Stomach (tissue), 8 donors: ENCODE measurements at regions not wholly inside any gene's neighbourhood (a gene's known extent, or its start where the extent isn't known, plus 50 kb on each side); places are given as distances from the start of the nearest gene placed in this dataset.

ENCODE experiments used
- DNase-seq, 2 donors: peaks; one replicate each; pipeline versions ENCODE4 v3.0.0 to v3.0.0-alpha.2; 2013 to 2019
- H3K27ac ChIP-seq, 5 donors: fragments of 200-600 bp in 4 of 5; sonication (generic) in 4 of 5; one replicate each; pipeline ENCODE4 v1.5.1; 2013 to 2019; ENCODE audit warnings: mild to moderate bottlenecking in 1 of 5, moderate library complexity in 1 of 5
- H3K27me3 ChIP-seq, 3 donors: fragments of 200-600 bp; sonication (generic); one replicate each; pipeline ENCODE4 v1.5.1; 2017 to 2019; ENCODE audit warnings: mixed run types in 1 of 3
- H3K36me3 ChIP-seq, 4 donors: fragments of 200-600 bp; sonication (generic); 1 replicate in 3 of 4; 2 replicates in 1 of 4; pipeline ENCODE4 v1.5.1; 2016 to 2019
- H3K4me1 ChIP-seq, 4 donors: fragments of 200-600 bp; sonication (generic); one replicate each; pipeline ENCODE4 v1.5.1; 2016 to 2019
- H3K4me3 ChIP-seq, 4 donors: fragments of 200-600 bp; sonication (generic) in 3 of 4; one replicate each; pipeline ENCODE4 v1.5.1; 2016 to 2019; ENCODE audit warnings: mild to moderate bottlenecking in 1 of 4
- H3K9me3 ChIP-seq, 4 donors: fragments of 200-600 bp; sonication (generic); one replicate each; pipeline ENCODE4 v1.5.1; 2016 to 2019
- CTCF ChIP-seq, 7 experiments: fragments of 450-650 bp in 4 of 7; fragments of 200-600 bp in 3 of 7; sonication (generic) in 3 of 7; IDR thresholded peaks; one replicate each; pipeline ENCODE4 v1.5.1; 2016 to 2019; ENCODE audit warnings: antibody characterized with exemption in 7 of 7, control low read depth in 2 of 7, mild to moderate bottlenecking in 1 of 7
- EP300 ChIP-seq: sonication (generic); formaldehyde crosslinking; IDR thresholded peaks from one replicate; pipeline ENCODE4 v1.6.1; 2017; ENCODE audit warnings: antibody characterized with exemption
- POLR2A ChIP-seq, 4 donors: fragments of 450-650 bp; IDR thresholded peaks; one replicate each; pipeline ENCODE4 v1.6.1; 2016; ENCODE audit warnings: antibody characterized with exemption in 4 of 4, control low read depth in 2 of 4, mild to moderate bottlenecking in 1 of 4, moderate library complexity in 1 of 4
- POLR2AphosphoS5 ChIP-seq, 3 donors: sonication (generic); formaldehyde crosslinking; IDR thresholded peaks; one replicate each; pipeline ENCODE4 v1.6.1; 2016; ENCODE audit warnings: antibody characterized with exemption in 3 of 3
- WGBS, 5 donors: extraction: QIAGEN DNeasy Blood & Tissue Kit in 3 of 5; methylation state at CpG; one replicate each; pipeline versions ENCODE4 v1.1.5 to v1.1.7; 2013 to 2018; 5-methylcytosine and 5-hydroxymethylcytosine counted together
- intact Hi-C: fragments of 100-400 bp; cut with DNase I; formaldehyde crosslinking; loops from one replicate; pipeline ENCODE4 v1.15.1; 2023; ENCODE audit warnings: low total_unique reads
- donor health status: healthy with polysubstance abuse.
- donor health status: Bipolar disorder and iron deficiency.
- donor health status: healthy.

GRCh38 chr9:11158676-11159075 lies 545.9 kb upstream of the PTPRD start:
- no peak for DNase-seq
- TF ChIP-seq CTCF (IDR thresholded peaks at IDR 0.05) (no peak), POLR2AphosphoS5 (IDR thresholded peaks at IDR 0.05) (no peak), POLR2A (IDR thresholded peaks at IDR 0.05) (no peak), EP300 (no peak)
- no peak overlapping the region for H3K4me3 ChIP-seq
- peaks cover 0 to 15% (median 3%) of the 10 kb centered on the region in 4 donors for H3K9me3 ChIP-seq
- intact Hi-C loops, result no loop called here
- H3K27me3 ChIP-seq, result no peaks in the 10 kb centered on the region
- H3K4me1 ChIP-seq, result no peaks in the 10 kb centered on the region
- H3K27ac ChIP-seq, result no peak overlapping the region
- H3K36me3 ChIP-seq, result no peaks in the 10 kb centered on the region

GRCh38 chr9:11159318-11159862 lies 546.6 kb upstream of the PTPRD start:
- no peaks in the 10 kb centered on the region for H3K4me1 ChIP-seq
- H3K27ac ChIP-seq, result no peak overlapping the region
- no peaks in the 10 kb centered on the region for H3K27me3 ChIP-seq
- peaks cover 0 to 15% (median 3%) of the 10 kb centered on the region in 4 donors for H3K9me3 ChIP-seq
- H3K4me3 ChIP-seq, result no peak overlapping the region
- DNase-seq, result no peak
- TF ChIP-seq EP300, result no peak
- no peak for TF ChIP-seq CTCF (IDR thresholded peaks at IDR 0.05)
- no peak for TF ChIP-seq POLR2A (IDR thresholded peaks at IDR 0.05)
- no peak for TF ChIP-seq POLR2AphosphoS5 (IDR thresholded peaks at IDR 0.05)
- intact Hi-C loops, result no loop called here
- 64 to 84% (median 76%) methylated on average over 1 of the region's 1 CpG for WGBS, 5 donors
- no peaks in the 10 kb centered on the region for H3K36me3 ChIP-seq

GRCh38 chr9:11163843-11164242 lies 551.0 kb upstream of the PTPRD start:
- H3K4me3 ChIP-seq, result no peak overlapping the region
- H3K27ac ChIP-seq, result no peak overlapping the region
- no peaks in the 10 kb centered on the region for H3K36me3 ChIP-seq
- intact Hi-C loops, result no loop called here
- no peaks in the 10 kb centered on the region for H3K4me1 ChIP-seq
- TF ChIP-seq POLR2AphosphoS5 (IDR thresholded peaks at IDR 0.05), result no peak
- TF ChIP-seq EP300, result no peak
- TF ChIP-seq POLR2A (IDR thresholded peaks at IDR 0.05), result no peak
- TF ChIP-seq CTCF (IDR thresholded peaks at IDR 0.05), result no peak
- 89 to 95% (median 92%) methylated on average over 2 of the region's 2 CpGs for WGBS, 5 donors
- H3K27me3 ChIP-seq, result no peaks in the 10 kb centered on the region
- H3K9me3 ChIP-seq, result peaks cover 0 to 6% (median 3%) of the 10 kb centered on the region in 4 donors
- no peak for DNase-seq

GRCh38 chr9:11182001-11182400 lies 569.2 kb upstream of the PTPRD start:
- intact Hi-C loops, result no loop called here

More at GRCh38 chr9:11182001-11182400, 569.2 kb upstream of the PTPRD start:
- DNase-seq, result no peak
- no peaks in the 10 kb centered on the region for H3K27me3 ChIP-seq
- 84 to 89% (median 88%) methylated on average over 2 of the region's 2 CpGs for WGBS, 5 donors
- no peak overlapping the region for H3K27ac ChIP-seq
- H3K4me3 ChIP-seq, result no peak overlapping the region
- no peak for TF ChIP-seq CTCF (IDR thresholded peaks at IDR 0.05)
- H3K36me3 ChIP-seq, result no peaks in the 10 kb centered on the region
- no peaks in the 10 kb centered on the region for H3K4me1 ChIP-seq
- H3K9me3 ChIP-seq, result no peaks in the 10 kb centered on the region
